Suprapubic skin (tissue), 4 donors: ENCODE measurements at regions not wholly inside any gene's neighbourhood (a gene's known extent, or its start where the extent isn't known, plus 50 kb on each side); places are given as distances from the start of the nearest gene placed in this dataset.

Experiments
- DNase-seq, 2 donors: peaks; one replicate each; pipeline ENCODE4 v3.0.0-alpha.2; 2019; ENCODE audit warnings: low spot score in 2 of 2
- H3K27ac ChIP-seq: fragments of 200-600 bp; sonication (generic); one replicate; pipeline ENCODE4 v1.5.1; 2019
- H3K27me3 ChIP-seq: fragments of 200-600 bp; sonication (generic); one replicate; pipeline ENCODE4 v1.5.1; 2019
- H3K36me3 ChIP-seq: fragments of 200-600 bp; sonication (generic); one replicate; pipeline ENCODE4 v1.5.1; 2019
- H3K4me1 ChIP-seq: fragments of 200-600 bp; sonication (generic); one replicate; pipeline ENCODE4 v1.5.1; 2019
- H3K4me3 ChIP-seq: fragments of 200-600 bp; sonication (generic); one replicate; pipeline ENCODE4 v1.5.1; 2019; ENCODE audit warnings: mild to moderate bottlenecking
- H3K9me3 ChIP-seq: fragments of 200-600 bp; sonication (generic); one replicate; pipeline ENCODE4 v1.5.1; 2019
- EP300 ChIP-seq: sonication (generic); formaldehyde crosslinking; IDR thresholded peaks from one replicate; pipeline ENCODE4 v1.6.1; 2017; ENCODE audit warnings: antibody characterized with exemption
- POLR2A ChIP-seq, 2 donors: fragments of 450-650 bp; IDR thresholded peaks; one replicate each; pipeline ENCODE4 v1.6.1; 2017; ENCODE audit warnings: antibody characterized with exemption in 2 of 2, mild to moderate bottlenecking in 2 of 2, moderate library complexity in 2 of 2
- POLR2AphosphoS5 ChIP-seq, 3 donors: sonication (generic); formaldehyde crosslinking; IDR thresholded peaks; one replicate each; pipeline ENCODE4 v1.6.1; 2017; ENCODE audit warnings: antibody characterized with exemption in 3 of 3
- WGBS: methylation state at CpG from one replicate; pipeline ENCODE4 v1.1.5; 2018; 5-methylcytosine and 5-hydroxymethylcytosine counted together
- TF ChIP-seq, protein P1 (sequence below), 2 donors: fragments of 200-600 bp in 1 of 2; fragments of 450-650 bp in 1 of 2; sonication (generic) in 1 of 2; IDR thresholded peaks; one replicate each; pipeline ENCODE4 v1.5.1; 2016 to 2019; ENCODE audit warnings: antibody characterized with exemption in 2 of 2, mild to moderate bottlenecking in 1 of 2, moderate library complexity in 1 of 2

DNA sequence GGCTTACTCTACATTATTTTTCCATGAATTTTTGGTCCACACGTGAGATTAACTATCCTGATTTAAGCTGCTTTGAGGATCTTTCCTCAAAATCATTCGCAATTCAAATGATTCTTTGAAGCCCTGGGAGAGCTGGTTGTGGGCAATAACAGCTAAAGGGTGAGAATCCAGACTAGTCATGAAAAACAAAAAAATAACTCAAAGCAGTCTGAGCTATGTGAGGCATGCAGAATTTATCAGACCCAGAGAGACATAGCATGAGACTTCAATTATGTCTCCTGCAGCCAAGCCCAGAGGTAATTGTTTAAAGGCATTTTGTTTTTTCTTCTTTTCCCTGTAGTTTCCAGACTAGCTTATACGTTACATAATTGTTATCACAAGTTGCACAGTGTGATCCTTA lies 517.3 kb upstream of the PTCHD4 start:
- no peaks in the 10 kb centered on the region for H3K27me3 ChIP-seq
- H3K9me3 ChIP-seq = no peaks in the 10 kb centered on the region
- no peaks in the 10 kb centered on the region for H3K4me1 ChIP-seq
- DNase-seq = no peak
- 51% methylated on average over 3 of the region's 3 CpGs for WGBS
- H3K36me3 ChIP-seq = no peaks in the 10 kb centered on the region
- no peak for TF ChIP-seq EP300
- no peak for TF ChIP-seq POLR2AphosphoS5 (IDR thresholded peaks at IDR 0.05)
- TF ChIP-seq, protein P1, sequence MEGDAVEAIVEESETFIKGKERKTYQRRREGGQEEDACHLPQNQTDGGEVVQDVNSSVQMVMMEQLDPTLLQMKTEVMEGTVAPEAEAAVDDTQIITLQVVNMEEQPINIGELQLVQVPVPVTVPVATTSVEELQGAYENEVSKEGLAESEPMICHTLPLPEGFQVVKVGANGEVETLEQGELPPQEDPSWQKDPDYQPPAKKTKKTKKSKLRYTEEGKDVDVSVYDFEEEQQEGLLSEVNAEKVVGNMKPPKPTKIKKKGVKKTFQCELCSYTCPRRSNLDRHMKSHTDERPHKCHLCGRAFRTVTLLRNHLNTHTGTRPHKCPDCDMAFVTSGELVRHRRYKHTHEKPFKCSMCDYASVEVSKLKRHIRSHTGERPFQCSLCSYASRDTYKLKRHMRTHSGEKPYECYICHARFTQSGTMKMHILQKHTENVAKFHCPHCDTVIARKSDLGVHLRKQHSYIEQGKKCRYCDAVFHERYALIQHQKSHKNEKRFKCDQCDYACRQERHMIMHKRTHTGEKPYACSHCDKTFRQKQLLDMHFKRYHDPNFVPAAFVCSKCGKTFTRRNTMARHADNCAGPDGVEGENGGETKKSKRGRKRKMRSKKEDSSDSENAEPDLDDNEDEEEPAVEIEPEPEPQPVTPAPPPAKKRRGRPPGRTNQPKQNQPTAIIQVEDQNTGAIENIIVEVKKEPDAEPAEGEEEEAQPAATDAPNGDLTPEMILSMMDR (IDR thresholded peaks at IDR 0.05) = no peak
- no peak for TF ChIP-seq POLR2A (IDR thresholded peaks at IDR 0.05)
- no peak overlapping the region for H3K27ac ChIP-seq
- H3K4me3 ChIP-seq = no peak overlapping the region

DNA sequence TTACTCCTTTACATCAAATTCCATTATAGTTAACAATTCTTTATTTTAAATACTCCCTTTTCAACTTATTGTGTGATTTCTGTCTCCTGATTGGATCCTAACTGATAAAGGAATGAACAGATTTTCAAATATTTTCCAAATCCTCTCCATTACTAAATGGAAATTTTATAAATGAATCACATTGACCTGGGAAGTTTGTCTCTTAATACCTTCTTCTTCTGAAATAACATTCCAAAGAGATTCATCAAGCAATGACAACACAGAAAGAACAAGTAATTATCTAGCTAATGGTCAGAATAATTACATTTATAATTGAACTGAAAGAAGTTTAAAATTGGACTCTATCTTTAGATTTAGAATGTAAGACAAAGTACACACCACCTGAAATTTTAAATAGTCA lies 515.4 kb upstream of the PTCHD4 start:
- H3K9me3 ChIP-seq = no peaks in the 10 kb centered on the region
- no peak overlapping the region for H3K27ac ChIP-seq
- no peaks in the 10 kb centered on the region for H3K4me1 ChIP-seq
- TF ChIP-seq, protein P1 (IDR thresholded peaks at IDR 0.05) = no peak
- no peak for TF ChIP-seq EP300
- H3K27me3 ChIP-seq = no peaks in the 10 kb centered on the region
- no peak overlapping the region for H3K4me3 ChIP-seq
- DNase-seq = no peak
- H3K36me3 ChIP-seq = no peaks in the 10 kb centered on the region

DNA sequence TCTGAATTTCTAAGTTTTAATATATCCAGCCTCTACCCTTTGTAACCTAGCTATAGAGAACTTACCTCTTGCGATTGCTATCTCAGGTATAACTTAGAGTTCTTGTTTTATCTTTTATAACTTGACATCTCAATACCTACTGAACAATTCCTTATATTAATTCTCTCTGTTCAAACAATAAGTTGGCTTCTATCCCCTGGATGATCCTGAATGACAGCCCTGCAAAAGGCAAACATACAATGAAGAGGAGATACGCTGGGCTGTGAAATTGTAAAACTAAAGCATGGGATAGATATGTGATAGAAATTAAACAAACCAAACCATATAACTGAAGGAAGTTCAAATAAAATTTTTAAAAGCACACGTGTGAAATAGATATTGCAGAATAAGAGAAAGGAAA lies 513.6 kb upstream of the PTCHD4 start:
- no peaks in the 10 kb centered on the region for H3K4me1 ChIP-seq
- H3K27ac ChIP-seq = no peak overlapping the region
- no peaks in the 10 kb centered on the region for H3K9me3 ChIP-seq
- no peaks in the 10 kb centered on the region for H3K36me3 ChIP-seq
- DNase-seq = no peak
- TF ChIP-seq EP300 (no peak), POLR2AphosphoS5 (IDR thresholded peaks at IDR 0.05) (no peak)
- no peak overlapping the region for H3K4me3 ChIP-seq
- 74% methylated on average over 3 of the region's 3 CpGs for WGBS
- H3K27me3 ChIP-seq = no peaks in the 10 kb centered on the region

DNA sequence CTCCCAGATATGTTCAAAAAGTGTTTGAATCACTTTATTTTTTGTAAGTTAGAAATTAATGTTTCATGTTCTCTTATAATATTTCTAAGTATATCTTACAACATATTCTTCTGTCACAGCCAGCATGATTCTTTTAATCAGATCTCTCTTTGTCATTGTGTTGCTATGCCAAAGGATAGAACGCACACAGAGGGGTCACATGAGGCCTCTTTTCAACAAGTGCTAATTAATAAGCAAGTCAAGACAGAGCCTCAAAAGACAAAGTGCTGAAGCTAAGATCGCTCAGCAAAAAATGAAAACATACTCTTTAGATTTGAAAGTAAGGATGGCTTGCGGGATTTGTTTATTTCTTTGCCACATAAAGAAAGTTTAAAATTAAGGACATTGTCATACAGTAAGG lies 508.8 kb upstream of the PTCHD4 start:
- no peaks in the 10 kb centered on the region for H3K9me3 ChIP-seq
- TF ChIP-seq, protein P1 (IDR thresholded peaks at IDR 0.05) = no peak
- DNase-seq = no peak
- H3K27me3 ChIP-seq = no peaks in the 10 kb centered on the region
- WGBS = 33% methylated on average over 3 of the region's 3 CpGs
- H3K4me3 ChIP-seq = no peak overlapping the region
- no peaks in the 10 kb centered on the region for H3K4me1 ChIP-seq
- no peaks in the 10 kb centered on the region for H3K36me3 ChIP-seq
- H3K27ac ChIP-seq = no peak overlapping the region

DNA sequence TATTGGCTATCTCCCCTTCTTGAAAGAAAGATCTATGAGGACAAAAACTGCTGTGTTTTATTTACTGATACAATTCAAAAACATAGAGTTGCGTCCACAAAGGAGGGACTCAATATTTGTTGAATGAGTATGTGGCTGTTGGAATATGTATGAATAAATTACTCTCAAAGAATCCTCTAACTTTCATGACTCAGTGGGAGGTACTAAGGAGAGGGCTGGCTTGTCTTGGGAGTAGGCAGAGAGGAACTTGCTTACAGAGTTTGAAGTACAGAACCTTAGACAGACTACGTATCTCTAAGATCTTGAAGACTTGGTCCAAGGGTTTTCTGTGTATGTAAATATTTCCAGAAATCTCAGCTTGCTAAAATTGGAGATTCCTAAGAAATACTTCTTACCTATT lies 504.0 kb upstream of the PTCHD4 start:
- WGBS = 85% methylated on average over 2 of the region's 2 CpGs
- Histone ChIP-seq H3K9me3 (no peaks in the 10 kb centered on the region), H3K4me1 (no peaks in the 10 kb centered on the region), H3K36me3 (no peaks in the 10 kb centered on the region), H3K27ac (no peak overlapping the region), H3K4me3 (no peak overlapping the region), H3K27me3 (no peaks in the 10 kb centered on the region)
- no peak for DNase-seq
- TF ChIP-seq POLR2AphosphoS5 (IDR thresholded peaks at IDR 0.05) (no peak), EP300 (no peak), POLR2A (IDR thresholded peaks at IDR 0.05) (no peak)
- TF ChIP-seq, protein P1 (IDR thresholded peaks at IDR 0.05) = no peak

DNA sequence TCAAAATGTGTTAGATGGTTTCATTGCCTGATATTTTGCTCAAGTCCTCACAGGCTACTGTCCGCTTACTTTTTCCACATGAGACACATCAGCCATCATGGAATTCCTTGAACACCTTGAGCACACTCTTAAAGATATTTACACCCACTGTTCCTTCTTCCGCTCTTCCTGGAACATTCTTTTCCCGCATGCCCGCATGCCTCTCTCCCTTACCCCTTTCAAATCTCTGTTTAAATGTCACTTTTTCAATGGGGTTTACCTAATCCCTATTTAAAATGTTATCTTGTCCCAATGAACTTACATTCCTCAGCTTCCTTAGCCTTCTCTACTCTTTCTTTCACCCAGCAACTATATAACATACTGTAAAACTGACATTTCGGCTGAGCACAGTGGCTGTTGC lies 503.3 kb upstream of the PTCHD4 start:
- 96% methylated on average over 5 of the region's 5 CpGs for WGBS
- H3K36me3 ChIP-seq = no peaks in the 10 kb centered on the region
- H3K4me1 ChIP-seq = no peaks in the 10 kb centered on the region
- no peaks in the 10 kb centered on the region for H3K9me3 ChIP-seq
- no peaks in the 10 kb centered on the region for H3K27me3 ChIP-seq
- H3K27ac ChIP-seq = no peak overlapping the region
- H3K4me3 ChIP-seq = no peak overlapping the region
- TF ChIP-seq POLR2A (IDR thresholded peaks at IDR 0.05) = no peak
- no peak for DNase-seq
